Cardiac fibroblast (primary cell): ENCODE measurements at regions not wholly inside any gene's neighbourhood (a gene's known extent, or its start where the extent isn't known, plus 50 kb on each side); places are given as distances from the start of the nearest gene placed in this dataset.

ENCODE experiments used
- DNase-seq, 2 donors: peaks; one replicate each; pipeline versions ENCODE4 v3.0.0 to v3.0.0-alpha.2; 2010; ENCODE audit warnings: low read depth in 2 of 2
- H3K4me3 ChIP-seq, 2 donors: replicated peaks in 1 of 2; 1 replicate in 1 of 2; 2 replicates in 1 of 2; pipeline ENCODE4 v1.5.1; 2011; ENCODE audit warnings: low read depth in 2 of 2, low read length in 2 of 2, mild to moderate bottlenecking in 2 of 2, moderate library complexity in 1 of 2
- TF ChIP-seq, protein P1 (sequence below): IDR thresholded peaks from one replicate; pipeline ENCODE4 v1.5.1; 2011; ENCODE audit warnings: low read depth, mild to moderate bottlenecking, low read length, inconsistent platforms

DNA sequence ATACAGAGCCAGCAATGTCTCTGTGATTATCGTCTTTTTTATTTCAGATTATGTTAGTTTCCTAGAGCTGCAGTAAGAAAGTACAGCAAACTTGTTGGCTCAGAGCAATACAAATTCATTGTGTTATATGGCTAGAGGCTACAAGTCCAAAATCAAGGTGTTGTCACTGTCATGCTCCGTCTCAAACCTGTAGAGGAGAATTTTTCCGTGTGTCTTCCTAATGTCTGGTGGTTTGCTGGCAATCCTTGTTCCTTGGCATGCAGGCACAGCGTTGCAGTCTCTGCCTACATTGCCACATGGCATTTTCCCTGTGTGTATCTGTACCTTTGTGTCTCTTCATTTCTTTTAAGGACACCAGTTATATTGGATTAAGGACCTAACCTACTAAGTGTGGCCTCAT, 244.4 kb downstream of the LRRIQ3 start:
- H3K4me3 ChIP-seq, result no peak overlapping the region
- no peak for DNase-seq
- TF ChIP-seq, protein P1, sequence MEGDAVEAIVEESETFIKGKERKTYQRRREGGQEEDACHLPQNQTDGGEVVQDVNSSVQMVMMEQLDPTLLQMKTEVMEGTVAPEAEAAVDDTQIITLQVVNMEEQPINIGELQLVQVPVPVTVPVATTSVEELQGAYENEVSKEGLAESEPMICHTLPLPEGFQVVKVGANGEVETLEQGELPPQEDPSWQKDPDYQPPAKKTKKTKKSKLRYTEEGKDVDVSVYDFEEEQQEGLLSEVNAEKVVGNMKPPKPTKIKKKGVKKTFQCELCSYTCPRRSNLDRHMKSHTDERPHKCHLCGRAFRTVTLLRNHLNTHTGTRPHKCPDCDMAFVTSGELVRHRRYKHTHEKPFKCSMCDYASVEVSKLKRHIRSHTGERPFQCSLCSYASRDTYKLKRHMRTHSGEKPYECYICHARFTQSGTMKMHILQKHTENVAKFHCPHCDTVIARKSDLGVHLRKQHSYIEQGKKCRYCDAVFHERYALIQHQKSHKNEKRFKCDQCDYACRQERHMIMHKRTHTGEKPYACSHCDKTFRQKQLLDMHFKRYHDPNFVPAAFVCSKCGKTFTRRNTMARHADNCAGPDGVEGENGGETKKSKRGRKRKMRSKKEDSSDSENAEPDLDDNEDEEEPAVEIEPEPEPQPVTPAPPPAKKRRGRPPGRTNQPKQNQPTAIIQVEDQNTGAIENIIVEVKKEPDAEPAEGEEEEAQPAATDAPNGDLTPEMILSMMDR, result no peak

DNA sequence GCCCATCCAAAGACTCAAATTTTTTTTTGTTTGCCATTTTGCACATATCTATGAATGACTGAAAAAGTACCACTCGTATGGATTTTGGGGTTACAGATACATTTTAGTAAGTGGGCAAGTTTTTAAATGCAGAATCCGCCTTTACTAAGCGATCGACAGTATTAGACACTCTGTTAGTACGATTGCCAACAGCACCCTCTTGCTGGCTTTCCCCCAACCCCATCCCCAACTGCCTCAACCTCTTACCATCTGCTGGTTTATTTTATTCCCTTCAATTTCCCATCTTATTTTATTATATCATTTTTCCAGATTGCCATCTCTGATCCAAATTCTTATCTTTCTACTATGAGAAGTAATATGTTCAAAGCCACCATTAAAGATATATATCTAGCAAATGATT, 244.8 kb downstream of the LRRIQ3 start:
- H3K4me3 ChIP-seq, result no peak overlapping the region
- no peak for DNase-seq
- TF ChIP-seq, protein P1, result no peak

DNA sequence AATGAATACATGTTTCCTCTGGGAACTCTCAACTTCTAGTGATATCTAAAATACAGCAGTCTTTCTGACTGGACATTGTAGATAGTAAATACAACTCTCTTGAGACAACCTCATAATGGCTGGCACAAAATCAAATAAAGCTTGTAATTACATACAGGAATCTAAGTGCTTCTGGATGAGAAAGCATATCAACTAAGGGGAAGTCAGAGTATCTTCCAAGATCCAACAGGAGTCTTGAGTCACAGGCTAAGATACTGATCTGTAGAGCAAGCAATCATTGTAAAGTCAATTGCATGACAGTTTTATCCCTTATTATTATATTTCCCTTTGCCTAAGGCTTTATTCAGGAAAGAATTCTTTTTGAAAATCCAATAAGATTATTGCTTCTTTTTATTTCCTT, 249.9 kb downstream of the LRRIQ3 start:
- TF ChIP-seq, protein P1, result no peak
- no peak for DNase-seq
- H3K4me3 ChIP-seq, result no peak overlapping the region

DNA sequence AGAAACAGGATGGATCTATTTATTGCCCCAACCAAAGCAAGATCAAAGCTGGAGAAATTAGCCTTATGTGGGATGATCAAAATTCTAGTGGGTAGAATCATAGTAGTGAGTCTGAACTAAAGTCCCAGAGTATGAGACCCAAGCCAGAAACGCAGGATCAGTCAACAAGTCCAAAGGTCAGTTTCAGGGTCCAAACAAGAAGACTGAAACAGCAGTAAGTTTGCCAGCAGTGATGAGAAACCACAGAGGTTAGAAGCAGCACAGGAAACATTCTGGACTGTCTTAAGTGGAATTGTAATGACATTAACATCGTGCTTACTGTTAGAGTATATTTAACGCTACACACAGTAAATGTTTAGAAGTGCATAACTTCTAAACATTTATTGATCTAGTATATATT, 251.0 kb downstream of the LRRIQ3 start:
- TF ChIP-seq, protein P1, result no peak
- no peak for DNase-seq
- H3K4me3 ChIP-seq, result no peak overlapping the region

DNA sequence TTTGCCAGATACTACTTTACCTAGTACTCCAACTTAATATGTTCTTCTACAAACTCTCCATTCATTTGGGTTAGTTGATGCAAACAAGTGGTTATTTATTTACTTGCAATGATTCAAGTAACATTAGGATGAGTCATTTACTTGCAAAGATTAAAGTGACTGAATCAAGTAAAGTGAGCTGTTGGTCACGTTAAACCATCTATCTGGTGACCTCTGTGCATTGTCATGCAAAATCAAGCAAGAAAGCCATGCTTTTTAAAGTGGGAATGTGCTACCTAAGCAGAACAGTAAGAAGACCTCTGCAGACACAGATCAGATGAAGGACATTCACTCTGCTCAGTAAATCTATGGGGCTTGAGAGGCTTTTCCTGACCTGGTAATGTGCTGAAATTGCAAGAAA, 254.7 kb downstream of the LRRIQ3 start:
- DNase-seq, result no peak
- H3K4me3 ChIP-seq, result no peak overlapping the region
- TF ChIP-seq, protein P1, result no peak

DNA sequence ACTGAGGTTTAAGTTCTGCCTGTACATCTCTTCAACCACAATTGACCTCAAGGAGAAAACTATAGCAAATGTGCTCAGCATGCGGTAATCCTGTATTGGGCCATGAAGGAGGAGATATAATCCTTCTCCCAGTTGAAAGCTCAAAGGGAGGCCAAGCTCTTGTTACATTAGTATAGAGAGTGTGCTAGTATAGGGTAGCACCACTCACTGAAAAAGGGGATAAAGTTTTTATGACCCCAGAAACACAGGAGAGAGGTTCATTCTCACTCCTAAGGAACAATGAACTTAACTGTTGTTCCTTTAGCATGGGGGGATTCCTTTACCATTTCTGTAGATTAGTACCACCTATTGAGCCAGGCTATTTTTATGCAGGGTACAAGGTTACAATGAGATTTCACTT, 267.7 kb downstream of the LRRIQ3 start:
- DNase-seq, result no peak
- TF ChIP-seq, protein P1, result no peak
- no peak overlapping the region for H3K4me3 ChIP-seq

DNA sequence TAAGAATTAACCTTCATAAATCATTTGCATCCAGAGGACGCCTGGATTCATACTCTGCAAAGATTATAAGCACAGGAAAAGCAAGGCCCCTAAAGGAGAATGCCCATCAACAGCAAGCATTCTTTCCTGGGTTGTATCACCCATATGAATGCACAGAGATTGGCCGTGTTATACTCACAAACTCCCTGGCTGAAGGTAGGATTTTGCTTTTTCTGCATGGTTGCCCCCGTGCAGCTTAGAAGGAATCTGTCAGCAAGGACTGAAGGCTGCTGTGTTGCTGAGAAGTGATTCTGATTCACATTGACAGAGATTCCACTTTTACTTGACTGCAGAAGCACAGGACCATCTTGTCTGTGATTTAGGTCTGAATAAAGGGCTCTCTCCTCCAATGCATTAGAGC, 283.0 kb downstream of the LRRIQ3 start:
- no peak for DNase-seq
- H3K4me3 ChIP-seq, result no peak overlapping the region
- TF ChIP-seq, protein P1, result no peak
